ENCODE measurements at regions not wholly inside any gene's neighbourhood (a gene's known extent, or its start where the extent isn't known, plus 50 kb on each side); places are given as distances from the start of the nearest gene placed in this dataset.

DNA sequence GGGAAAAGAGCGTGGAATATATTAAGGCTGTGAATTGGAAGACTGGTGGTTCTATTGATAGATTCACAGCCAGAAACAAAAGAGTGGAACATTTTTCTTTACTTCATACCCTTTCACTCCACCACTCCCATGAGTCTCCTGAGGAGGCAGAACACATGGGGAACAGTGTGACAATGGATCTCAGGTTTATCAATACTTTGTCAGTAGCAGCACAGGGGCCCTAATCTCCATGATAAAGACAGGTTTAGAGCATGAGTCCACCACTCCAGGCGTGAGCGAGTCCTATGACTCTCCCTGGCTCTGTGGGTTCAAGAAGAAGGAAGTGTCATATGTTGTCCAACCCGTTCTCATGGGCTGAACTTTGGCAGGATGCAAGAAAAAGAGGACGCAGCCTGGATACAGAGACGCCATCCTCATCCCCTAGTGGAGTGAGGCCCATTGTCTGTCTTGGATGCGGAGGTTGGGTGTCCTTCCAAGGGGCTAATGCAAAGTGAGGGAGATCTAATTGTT lies 361.2 kb downstream of the TMEM114 start:
- TF ChIP-seq POLR2AphosphoS5 (IDR thresholded peaks at IDR 0.05; ENCODE audit: low read depth, low read length) = no peak
- TF ChIP-seq, protein P1, sequence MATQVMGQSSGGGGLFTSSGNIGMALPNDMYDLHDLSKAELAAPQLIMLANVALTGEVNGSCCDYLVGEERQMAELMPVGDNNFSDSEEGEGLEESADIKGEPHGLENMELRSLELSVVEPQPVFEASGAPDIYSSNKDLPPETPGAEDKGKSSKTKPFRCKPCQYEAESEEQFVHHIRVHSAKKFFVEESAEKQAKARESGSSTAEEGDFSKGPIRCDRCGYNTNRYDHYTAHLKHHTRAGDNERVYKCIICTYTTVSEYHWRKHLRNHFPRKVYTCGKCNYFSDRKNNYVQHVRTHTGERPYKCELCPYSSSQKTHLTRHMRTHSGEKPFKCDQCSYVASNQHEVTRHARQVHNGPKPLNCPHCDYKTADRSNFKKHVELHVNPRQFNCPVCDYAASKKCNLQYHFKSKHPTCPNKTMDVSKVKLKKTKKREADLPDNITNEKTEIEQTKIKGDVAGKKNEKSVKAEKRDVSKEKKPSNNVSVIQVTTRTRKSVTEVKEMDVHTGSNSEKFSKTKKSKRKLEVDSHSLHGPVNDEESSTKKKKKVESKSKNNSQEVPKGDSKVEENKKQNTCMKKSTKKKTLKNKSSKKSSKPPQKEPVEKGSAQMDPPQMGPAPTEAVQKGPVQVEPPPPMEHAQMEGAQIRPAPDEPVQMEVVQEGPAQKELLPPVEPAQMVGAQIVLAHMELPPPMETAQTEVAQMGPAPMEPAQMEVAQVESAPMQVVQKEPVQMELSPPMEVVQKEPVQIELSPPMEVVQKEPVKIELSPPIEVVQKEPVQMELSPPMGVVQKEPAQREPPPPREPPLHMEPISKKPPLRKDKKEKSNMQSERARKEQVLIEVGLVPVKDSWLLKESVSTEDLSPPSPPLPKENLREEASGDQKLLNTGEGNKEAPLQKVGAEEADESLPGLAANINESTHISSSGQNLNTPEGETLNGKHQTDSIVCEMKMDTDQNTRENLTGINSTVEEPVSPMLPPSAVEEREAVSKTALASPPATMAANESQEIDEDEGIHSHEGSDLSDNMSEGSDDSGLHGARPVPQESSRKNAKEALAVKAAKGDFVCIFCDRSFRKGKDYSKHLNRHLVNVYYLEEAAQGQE (IDR thresholded peaks at IDR 0.05; ENCODE audit: insufficient read depth in 1 of 2, low read depth in 2 of 2, low read length in 2 of 2) = no peak
- no peak for TF ChIP-seq SIN3A (IDR thresholded peaks at IDR 0.05; ENCODE audit: borderline replicate concordance, insufficient read depth, low read length)
- TF ChIP-seq FOXP2 (optimal IDR thresholded peaks at IDR 0.05; ENCODE audit: borderline replicate concordance, extremely low read depth, extremely low read length, insufficient read depth) = no peak
- no peak for TF ChIP-seq TAF1 (IDR thresholded peaks at IDR 0.05; ENCODE audit: borderline replicate concordance, insufficient read depth, low read length)

Data from PFSK-1 (cell line).